ENCODE measurements at regions not wholly inside any gene's neighbourhood (a gene's known extent, or its start where the extent isn't known, plus 50 kb on each side); places are given as distances from the start of the nearest gene placed in this dataset.

GRCh38 chr12:16901946-16902345, 296.0 kb upstream of the LMO3 start:
- FAIRE-seq (no peak), DNase-seq (ENCODE audit: insufficient read length, low spot score) (no peak)
- TF ChIP-seq PAX5 (IDR thresholded peaks at IDR 0.05; ENCODE audit: insufficient read depth, low read length, severe bottlenecking), result no peak
- TF ChIP-seq POLR2AphosphoS5 (IDR thresholded peaks at IDR 0.05; ENCODE audit: low read depth, low read length), result no peak
- no peak for TF ChIP-seq POU2F2 (IDR thresholded peaks at IDR 0.05; ENCODE audit: low read depth, low read length)

- DNase-seq (ENCODE audit: insufficient read length, low spot score), result no peak
- TF ChIP-seq SPI1 (IDR thresholded peaks at IDR 0.05; ENCODE audit: low read depth, low read length) (no peak), POLR2A (IDR thresholded peaks at IDR 0.05; ENCODE audit: low read depth, low read length) (no peak), POU2F2 (IDR thresholded peaks at IDR 0.05; ENCODE audit: low read depth, low read length) (no peak), TAF1 (IDR thresholded peaks at IDR 0.05; ENCODE audit: low read depth, low read length) (no peak), POLR2AphosphoS5 (IDR thresholded peaks at IDR 0.05; ENCODE audit: low read depth, low read length) (no peak), PAX5 (IDR thresholded peaks at IDR 0.05; ENCODE audit: insufficient read depth, low read length, severe bottlenecking) (no peak)
- no peak for FAIRE-seq
These were observed 287.5 kb upstream of the LMO3 start for GRCh38 chr12:16893426-16893825.

- FAIRE-seq, result no peak
- no peak for TF ChIP-seq TAF1 (IDR thresholded peaks at IDR 0.05; ENCODE audit: low read depth, low read length)
- TF ChIP-seq POU2F2 (IDR thresholded peaks at IDR 0.05; ENCODE audit: low read depth, low read length), result no peak
- TF ChIP-seq POLR2A (IDR thresholded peaks at IDR 0.05; ENCODE audit: low read depth, low read length), result no peak
- no peak for TF ChIP-seq SPI1 (IDR thresholded peaks at IDR 0.05; ENCODE audit: low read depth, low read length)
- no peak for TF ChIP-seq PAX5 (IDR thresholded peaks at IDR 0.05; ENCODE audit: insufficient read depth, low read length, severe bottlenecking)
- TF ChIP-seq POLR2AphosphoS5 (IDR thresholded peaks at IDR 0.05; ENCODE audit: low read depth, low read length), result no peak
- DNase-seq (ENCODE audit: insufficient read length, low spot score), result no peak
These were observed 285.7 kb upstream of the LMO3 start for GRCh38 chr12:16891673-16892072.

- TF ChIP-seq SPI1 (IDR thresholded peaks at IDR 0.05; ENCODE audit: low read depth, low read length), result no peak
- no peak for TF ChIP-seq PAX5 (IDR thresholded peaks at IDR 0.05; ENCODE audit: insufficient read depth, low read length, severe bottlenecking)
- no peak for TF ChIP-seq POLR2A (IDR thresholded peaks at IDR 0.05; ENCODE audit: low read depth, low read length)
- TF ChIP-seq POU2F2 (IDR thresholded peaks at IDR 0.05; ENCODE audit: low read depth, low read length), result no peak
- TF ChIP-seq POLR2AphosphoS5 (IDR thresholded peaks at IDR 0.05; ENCODE audit: low read depth, low read length), result no peak
- no peak for TF ChIP-seq TAF1 (IDR thresholded peaks at IDR 0.05; ENCODE audit: low read depth, low read length)
- DNase-seq (ENCODE audit: insufficient read length, low spot score), result no peak
- no peak for FAIRE-seq
These were observed 278.9 kb upstream of the LMO3 start for GRCh38 chr12:16884819-16885218.

GRCh38 chr12:16884056-16884455, 278.1 kb upstream of the LMO3 start:
- TF ChIP-seq SPI1 (IDR thresholded peaks at IDR 0.05; ENCODE audit: low read depth, low read length) (no peak), POU2F2 (IDR thresholded peaks at IDR 0.05; ENCODE audit: low read depth, low read length) (no peak), POLR2A (IDR thresholded peaks at IDR 0.05; ENCODE audit: low read depth, low read length) (no peak), TAF1 (IDR thresholded peaks at IDR 0.05; ENCODE audit: low read depth, low read length) (no peak), POLR2AphosphoS5 (IDR thresholded peaks at IDR 0.05; ENCODE audit: low read depth, low read length) (no peak), PAX5 (IDR thresholded peaks at IDR 0.05; ENCODE audit: insufficient read depth, low read length, severe bottlenecking) (no peak)
- no peak for FAIRE-seq

GRCh38 chr12:16881986-16882570, 276.1 kb upstream of the LMO3 start:
- FAIRE-seq, result no peak
- TF ChIP-seq TAF1 (IDR thresholded peaks at IDR 0.05; ENCODE audit: low read depth, low read length) (no peak), SPI1 (IDR thresholded peaks at IDR 0.05; ENCODE audit: low read depth, low read length) (no peak), POU2F2 (IDR thresholded peaks at IDR 0.05; ENCODE audit: low read depth, low read length) (no peak), PAX5 (IDR thresholded peaks at IDR 0.05; ENCODE audit: insufficient read depth, low read length, severe bottlenecking) (no peak), POLR2A (IDR thresholded peaks at IDR 0.05; ENCODE audit: low read depth, low read length) (no peak), POLR2AphosphoS5 (IDR thresholded peaks at IDR 0.05; ENCODE audit: low read depth, low read length) (no peak)
- DNase-seq (ENCODE audit: insufficient read length, low spot score), result no peak

More at GRCh38 chr12:16884056-16884455, 278.1 kb upstream of the LMO3 start:
- no peak for DNase-seq (ENCODE audit: insufficient read length, low spot score)

DNA sequence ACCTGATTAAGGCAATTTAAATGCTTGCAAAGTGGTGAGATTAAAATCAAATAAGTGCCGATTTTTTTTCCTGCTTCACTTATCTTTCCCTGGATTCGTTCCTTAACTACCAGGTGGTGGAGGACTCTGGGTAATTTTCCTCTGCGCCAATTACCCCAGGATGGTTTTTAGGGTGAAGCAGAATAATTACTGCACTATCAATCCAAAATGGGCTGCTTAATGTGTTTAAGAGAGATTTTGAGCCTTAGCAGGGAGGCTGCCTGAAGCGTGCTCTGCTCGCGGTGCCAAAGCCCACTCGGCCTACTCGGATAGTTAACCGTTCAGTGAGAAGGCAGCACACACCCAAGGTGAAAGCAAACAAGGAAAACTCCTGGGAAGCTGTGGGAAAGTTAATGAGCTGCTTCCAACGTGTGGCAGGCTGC, 274.9 kb upstream of the LMO3 start:
- no peak for TF ChIP-seq POLR2AphosphoS5 (IDR thresholded peaks at IDR 0.05; ENCODE audit: low read depth, low read length)
- TF ChIP-seq POU2F2 (IDR thresholded peaks at IDR 0.05; ENCODE audit: low read depth, low read length), result no peak
- no peak for TF ChIP-seq PAX5 (IDR thresholded peaks at IDR 0.05; ENCODE audit: insufficient read depth, low read length, severe bottlenecking)
- no peak for DNase-seq (ENCODE audit: insufficient read length, low spot score)
- no peak for FAIRE-seq

DNA sequence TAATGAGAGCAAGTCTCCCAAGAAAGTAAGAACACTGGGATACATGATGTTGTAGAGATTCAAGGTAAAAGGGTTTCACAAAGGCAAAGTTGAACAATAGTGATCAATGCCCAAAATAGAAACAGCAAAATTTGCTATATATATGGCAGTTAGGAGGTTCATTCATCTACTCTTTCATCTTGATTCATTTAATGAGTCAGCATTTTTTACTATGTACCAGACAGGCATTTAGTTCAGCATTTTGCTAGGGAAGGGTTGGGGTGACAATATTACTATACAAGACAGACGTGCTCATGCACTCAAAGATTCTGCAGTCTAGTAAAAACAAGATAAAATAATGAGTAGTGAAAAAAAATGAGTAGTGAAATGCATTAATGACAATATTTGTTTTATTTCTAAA, 264.9 kb upstream of the LMO3 start:
- DNase-seq (ENCODE audit: insufficient read length, low spot score) (no peak), FAIRE-seq (no peak)
- no peak for TF ChIP-seq POLR2A (IDR thresholded peaks at IDR 0.05; ENCODE audit: low read depth, low read length)
- no peak for TF ChIP-seq SPI1 (IDR thresholded peaks at IDR 0.05; ENCODE audit: low read depth, low read length)
- no peak for TF ChIP-seq PAX5 (IDR thresholded peaks at IDR 0.05; ENCODE audit: insufficient read depth, low read length, severe bottlenecking)
- no peak for TF ChIP-seq POLR2AphosphoS5 (IDR thresholded peaks at IDR 0.05; ENCODE audit: low read depth, low read length)
- TF ChIP-seq POU2F2 (IDR thresholded peaks at IDR 0.05; ENCODE audit: low read depth, low read length), result no peak
- no peak for TF ChIP-seq TAF1 (IDR thresholded peaks at IDR 0.05; ENCODE audit: low read depth, low read length)

DNA sequence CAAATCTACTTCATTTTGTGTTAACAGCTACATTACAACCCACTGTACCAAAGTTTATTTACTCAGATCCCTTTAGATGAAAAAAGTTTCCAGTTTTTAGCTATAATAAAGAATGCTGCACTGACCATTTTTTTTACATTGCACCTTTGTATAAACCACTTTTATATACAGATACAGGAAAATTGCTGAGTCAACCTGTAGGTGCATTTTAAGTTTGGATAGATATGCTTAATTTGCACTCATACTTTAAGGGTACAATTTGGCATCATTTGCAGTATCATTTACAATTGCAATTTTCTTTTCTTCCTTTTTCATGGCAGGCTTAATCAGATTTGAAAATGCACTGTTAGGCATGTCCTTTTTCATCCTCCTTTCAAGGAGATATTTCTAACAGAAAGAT, 257.8 kb upstream of the LMO3 start:
- no peak for TF ChIP-seq POLR2A (IDR thresholded peaks at IDR 0.05; ENCODE audit: low read depth, low read length)
- TF ChIP-seq TAF1 (IDR thresholded peaks at IDR 0.05; ENCODE audit: low read depth, low read length), result no peak
- TF ChIP-seq PAX5 (IDR thresholded peaks at IDR 0.05; ENCODE audit: insufficient read depth, low read length, severe bottlenecking), result no peak
- no peak for TF ChIP-seq POU2F2 (IDR thresholded peaks at IDR 0.05; ENCODE audit: low read depth, low read length)
- no peak for TF ChIP-seq POLR2AphosphoS5 (IDR thresholded peaks at IDR 0.05; ENCODE audit: low read depth, low read length)
- no peak for TF ChIP-seq SPI1 (IDR thresholded peaks at IDR 0.05; ENCODE audit: low read depth, low read length)
- DNase-seq (ENCODE audit: insufficient read length, low spot score) (no peak), FAIRE-seq (no peak)

GRCh38 chr12:16857456-16857923, 251.5 kb upstream of the LMO3 start:
- DNase-seq (ENCODE audit: insufficient read length, low spot score) (peak; percentile 7), FAIRE-seq (peak; percentile 23)
- TF ChIP-seq SPI1 (IDR thresholded peaks at IDR 0.05; ENCODE audit: low read depth, low read length), result peak; percentile 99
- TF ChIP-seq TAF1 (IDR thresholded peaks at IDR 0.05; ENCODE audit: low read depth, low read length), result no peak
